Activated CD4-positive, alpha-beta T cell treated with anti-CD3 and anti-CD28 coated beads for 36 hours (primary cell): ENCODE measurements at regions not wholly inside any gene's neighbourhood (a gene's known extent, or its start where the extent isn't known, plus 50 kb on each side); places are given as distances from the start of the nearest gene placed in this dataset.
A peak's percentile ranks its signal among the peaks of the same experiment; 100 is the strongest.
"Not testable (repeated sequence)": the region's sequence is repeated elsewhere in the genome, so short reads cannot be mapped to it uniquely, and the experiment has no call there.

Experiments used
- ATAC-seq: fragments of 200-7000 bp; cut with Tn5 transposase; one replicate; pipeline ENCODE4 v1.10.0; 2021; ENCODE audit warnings: mild to moderate bottlenecking, moderate library complexity
- CTCF ChIA-PET: fragments of 350-600 bp; sonication (Branson Sonifier 250); formaldehyde crosslinking; loops from one replicate; lab custom pipeline; 2021; ENCODE audit warnings: antibody characterized with exemption; lab: Charles Lee
- POLR2A ChIA-PET: fragments of 350-600 bp; sonication (Branson Sonifier 250); formaldehyde crosslinking; loops from one replicate; lab custom pipeline; 2021; ENCODE audit warnings: antibody characterized with exemption, inconsistent platforms; lab: Charles Lee
- DNase-seq: peaks from one replicate; pipeline ENCODE4 v3.0.0-alpha.2; 2020
- H3K27ac Mint-ChIP-seq: one replicate; pipeline ENCODE4 v1.8.0; 2021; ENCODE audit warnings: mixed read lengths
- H3K27me3 Mint-ChIP-seq: one replicate; pipeline ENCODE4 v1.8.0; 2021; ENCODE audit warnings: mixed read lengths
- H3K36me3 Mint-ChIP-seq: one replicate; pipeline ENCODE4 v1.8.0; 2021; ENCODE audit warnings: low read depth, mixed read lengths
- H3K4me1 Mint-ChIP-seq: one replicate; pipeline ENCODE4 v1.8.0; 2021; ENCODE audit warnings: mixed read lengths
- H3K4me3 Mint-ChIP-seq: one replicate; pipeline ENCODE4 v1.8.0; 2021; ENCODE audit warnings: mild to moderate bottlenecking, moderate library complexity, mixed read lengths
- H3K9me3 Mint-ChIP-seq: one replicate; pipeline ENCODE4 v1.8.0; 2021; ENCODE audit warnings: low read depth, mixed read lengths
- intact Hi-C, 2 experiments: fragments of 100-400 bp; cut with DNase I in 1 of 2; cut with micrococcal nuclease in 1 of 2; formaldehyde crosslinking; loops; one replicate each; pipeline versions ENCODE4 v1.14.2 to v1.15.1; 2022 to 2024; cut with DNase I, micrococcal nuclease

GRCh38 chr6:16039892-16040627, 88.8 kb upstream of the MYLIP start:
- H3K36me3 Mint-ChIP-seq, ATAC-seq, CTCF ChIA-PET, H3K27me3 Mint-ChIP-seq, POLR2A ChIA-PET, H3K27ac Mint-ChIP-seq, DNase-seq, H3K4me1 Mint-ChIP-seq, H3K4me3 Mint-ChIP-seq, intact Hi-C loops, H3K9me3 Mint-ChIP-seq: not testable (repeated sequence)

GRCh38 chr6:16038938-16039337, 89.9 kb upstream of the MYLIP start:
- Mint-ChIP-seq H3K27me3 (no peaks in the 10 kb centered on the region), H3K4me1 (peaks cover 6% of the 10 kb centered on the region), H3K9me3 (peaks cover 2% of the 10 kb centered on the region), H3K4me3 (no peak overlapping the region), H3K27ac (no peak overlapping the region), H3K36me3 (no peaks in the 10 kb centered on the region)
- POLR2A ChIA-PET, result no interaction called here
- ATAC-seq, result no peak
- CTCF ChIA-PET, result interaction anchor here (0.9 kb wide), 1 partner anchor 348 kb away, joined by 5 read pairs; no protein-coding TSS in a partner anchor
- DNase-seq, result no peak
- intact Hi-C loops, result no loop called here

GRCh38 chr6:16035488-16036080, 93.3 kb upstream of the MYLIP start:
- Mint-ChIP-seq H3K9me3 (peaks cover 4% of the 10 kb centered on the region), H3K4me3 (no peak overlapping the region), H3K27me3 (peaks cover 2% of the 10 kb centered on the region), H3K27ac (no peak overlapping the region), H3K4me1 (no peaks in the 10 kb centered on the region), H3K36me3 (no peaks in the 10 kb centered on the region)
- ChIA-PET POLR2A (no interaction called here), CTCF (interaction anchor here (0.8 kb wide), 1 partner anchor 145 kb away, joined by 5 read pairs; no protein-coding TSS in a partner anchor)
- ATAC-seq (no peak), DNase-seq (no peak)
- intact Hi-C loops, result no loop called here

- H3K4me1 Mint-ChIP-seq, result peaks cover 5% of the 10 kb centered on the region
- peaks cover 2% of the 10 kb centered on the region for H3K9me3 Mint-ChIP-seq
- ATAC-seq (no peak), DNase-seq (no peak)
- H3K27me3 Mint-ChIP-seq, result peaks cover 5% of the 10 kb centered on the region
- ChIA-PET CTCF (no interaction called here), POLR2A (no interaction called here)
- no peaks in the 10 kb centered on the region for H3K36me3 Mint-ChIP-seq
- no peak overlapping the region for H3K4me3 Mint-ChIP-seq
- no peak overlapping the region for H3K27ac Mint-ChIP-seq
- intact Hi-C loops, result no loop called here
Observed at GRCh38 chr6:16033214-16033613, 95.7 kb upstream of the MYLIP start.

GRCh38 chr6:16031278-16031981, 97.5 kb upstream of the MYLIP start:
- Mint-ChIP-seq H3K36me3 (no peaks in the 10 kb centered on the region), H3K4me1 (peaks cover 5% of the 10 kb centered on the region), H3K9me3 (peaks cover 2% of the 10 kb centered on the region), H3K4me3 (no peak overlapping the region), H3K27ac (no peak overlapping the region), H3K27me3 (peaks cover 6% of the 10 kb centered on the region)
- ATAC-seq (no peak), DNase-seq (no peak)
- POLR2A ChIA-PET, result no interaction called here
- CTCF ChIA-PET, result interaction anchor here (0.6 to 1.3 kb wide), 2 partner anchors 24 to 461 kb away, joined by 4 read pairs; no protein-coding TSS in a partner anchor
- intact Hi-C loops, result no loop called here

GRCh38 chr6:16028966-16029365, 99.9 kb upstream of the MYLIP start:
- ChIA-PET CTCF (no interaction called here), POLR2A (no interaction called here)
- Mint-ChIP-seq H3K27ac (no peak overlapping the region), H3K4me3 (no peak overlapping the region), H3K27me3 (peaks cover 6% of the 10 kb centered on the region), H3K9me3 (peaks cover 2% of the 10 kb centered on the region), H3K36me3 (no peaks in the 10 kb centered on the region), H3K4me1 (peaks cover 5% of the 10 kb centered on the region)
- DNase-seq (peak; percentile 14), ATAC-seq (peak; percentile 39)
- intact Hi-C loops, result no loop called here

- no peak overlapping the region for H3K4me3 Mint-ChIP-seq
- CTCF ChIA-PET, result interaction anchor here (0.6 kb wide), 2 partner anchors 7 to 150 kb away, joined by 3 read pairs; no protein-coding TSS in a partner anchor
- no peaks in the 10 kb centered on the region for H3K36me3 Mint-ChIP-seq
Observed at GRCh38 chr6:16020259-16020658, 108.6 kb upstream of the MYLIP start.

GRCh38 chr6:16019462-16019861, 109.4 kb upstream of the MYLIP start:
- Mint-ChIP-seq H3K4me1 (no peaks in the 10 kb centered on the region), H3K27me3 (peaks cover 5% of the 10 kb centered on the region), H3K9me3 (no peaks in the 10 kb centered on the region), H3K4me3 (no peak overlapping the region), H3K36me3 (no peaks in the 10 kb centered on the region), H3K27ac (no peak overlapping the region)
- DNase-seq, result no peak
- ATAC-seq, result no peak
- CTCF ChIA-PET, result interaction anchor here (0.6 kb wide), 2 partner anchors 8 to 452 kb away, joined by 3 read pairs; no protein-coding TSS in a partner anchor
- intact Hi-C loops, result no loop called here
- POLR2A ChIA-PET, result no interaction called here

More at GRCh38 chr6:16020259-16020658, 108.6 kb upstream of the MYLIP start:
- Mint-ChIP-seq H3K4me1 (no peaks in the 10 kb centered on the region), H3K27ac (no peak overlapping the region), H3K27me3 (peaks cover 5% of the 10 kb centered on the region), H3K9me3 (no peaks in the 10 kb centered on the region)
- POLR2A ChIA-PET, result no interaction called here
- intact Hi-C loops, result no loop called here
- DNase-seq, result no peak
- no peak for ATAC-seq

- Mint-ChIP-seq H3K4me3 (no peak overlapping the region), H3K4me1 (no peaks in the 10 kb centered on the region), H3K27ac (no peak overlapping the region), H3K36me3 (no peaks in the 10 kb centered on the region), H3K9me3 (no peaks in the 10 kb centered on the region), H3K27me3 (peaks cover 5% of the 10 kb centered on the region)
- ChIA-PET CTCF (interaction anchor here (0.6 to 0.7 kb wide), 2 partner anchors 290 to 451 kb away, joined by 3 read pairs; no protein-coding TSS in a partner anchor), POLR2A (no interaction called here)
- ATAC-seq (no peak), DNase-seq (no peak)
- intact Hi-C loops, result no loop called here
Observed at GRCh38 chr6:16018626-16019025, 110.3 kb upstream of the MYLIP start.

- H3K9me3 Mint-ChIP-seq, H3K4me1 Mint-ChIP-seq, POLR2A ChIA-PET, H3K27ac Mint-ChIP-seq, ATAC-seq, intact Hi-C loops, CTCF ChIA-PET, H3K36me3 Mint-ChIP-seq, H3K4me3 Mint-ChIP-seq, DNase-seq, H3K27me3 Mint-ChIP-seq: not testable (repeated sequence)
Observed at GRCh38 chr6:16014325-16014724, 114.6 kb upstream of the MYLIP start.

GRCh38 chr6:16007146-16007545, 121.7 kb upstream of the MYLIP start:
- ChIA-PET CTCF (no interaction called here), POLR2A (no interaction called here)
- Mint-ChIP-seq H3K27me3 (peaks cover 11% of the 10 kb centered on the region), H3K27ac (no peak overlapping the region), H3K4me1 (no peaks in the 10 kb centered on the region), H3K4me3 (no peak overlapping the region), H3K9me3 (no peaks in the 10 kb centered on the region), H3K36me3 (no peaks in the 10 kb centered on the region)
- intact Hi-C loops, result no loop called here
- no peak for ATAC-seq
- DNase-seq, result no peak
